ENCODE measurements at regions not wholly inside any gene's neighbourhood (a gene's known extent, or its start where the extent isn't known, plus 50 kb on each side); places are given as distances from the start of the nearest gene placed in this dataset.

DNA sequence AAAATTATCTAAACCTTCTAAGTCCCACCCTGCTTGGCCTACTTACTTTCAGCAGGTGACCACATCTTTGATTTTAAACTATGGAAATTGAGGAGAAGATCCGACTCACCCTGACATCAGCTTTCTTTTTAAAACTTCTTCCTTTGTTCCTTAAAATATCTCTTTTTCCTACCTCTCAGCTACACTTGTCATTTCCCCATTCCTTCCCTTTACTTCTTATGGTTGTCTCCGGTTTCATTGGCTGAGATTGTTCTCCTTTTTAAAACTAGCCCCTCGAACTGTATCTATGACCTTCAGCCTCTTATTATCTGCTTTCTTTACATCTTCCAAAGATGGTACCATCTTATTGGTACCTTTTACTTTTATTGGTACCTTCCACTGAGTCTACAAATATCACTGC lies 87.8 kb upstream of the NRIP1 start:
- DNase-seq = no peak

DNA sequence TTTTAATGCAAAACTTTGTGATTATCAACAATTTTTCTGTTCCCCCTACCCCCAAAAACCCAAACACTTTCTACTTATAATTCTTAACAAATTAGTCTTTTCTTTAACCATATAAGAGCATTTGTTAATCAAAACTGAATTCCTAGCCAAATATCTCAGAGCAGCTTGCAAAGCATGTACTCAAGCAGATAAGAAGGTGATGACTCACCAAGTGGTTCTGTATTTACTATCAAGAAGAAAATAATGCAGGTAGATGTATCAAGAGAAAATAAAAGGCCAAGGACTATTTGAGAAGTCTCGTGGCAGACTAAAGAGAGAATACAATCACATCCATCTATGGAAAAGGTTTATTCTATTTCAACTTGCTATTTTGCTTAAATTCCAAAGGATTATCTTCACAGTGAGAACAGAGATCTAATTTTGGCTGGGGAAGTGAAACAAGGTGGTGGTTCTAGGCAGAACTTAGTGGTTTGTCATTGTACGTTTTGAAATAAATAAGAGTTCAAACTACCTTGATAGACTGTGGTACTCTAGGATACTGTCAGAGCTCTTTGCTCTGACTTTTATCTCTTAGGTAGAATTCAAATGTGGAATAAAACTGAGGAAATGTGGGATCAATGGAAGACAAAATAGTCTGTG lies 94.7 kb upstream of the NRIP1 start:
- DNase-seq = no peak

DNA sequence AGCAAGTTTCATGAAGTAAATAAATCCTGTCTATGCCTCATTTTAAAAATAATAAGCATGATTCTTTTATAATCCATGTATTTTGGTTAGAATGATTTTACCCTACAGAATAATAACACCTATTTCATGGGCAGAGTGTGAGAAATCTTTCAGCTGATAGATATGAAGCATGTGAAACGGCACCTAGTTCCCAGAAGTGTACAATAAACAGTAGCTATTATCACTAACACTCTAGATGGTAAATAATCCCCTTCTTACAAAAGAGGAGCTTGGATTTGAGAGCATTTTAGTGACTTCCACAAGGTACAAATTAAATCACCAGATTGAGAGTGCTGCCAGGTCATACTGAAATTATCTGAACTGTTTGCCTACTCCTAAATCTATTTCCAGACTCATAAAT lies 95.3 kb upstream of the NRIP1 start:
- no peak for DNase-seq

DNA sequence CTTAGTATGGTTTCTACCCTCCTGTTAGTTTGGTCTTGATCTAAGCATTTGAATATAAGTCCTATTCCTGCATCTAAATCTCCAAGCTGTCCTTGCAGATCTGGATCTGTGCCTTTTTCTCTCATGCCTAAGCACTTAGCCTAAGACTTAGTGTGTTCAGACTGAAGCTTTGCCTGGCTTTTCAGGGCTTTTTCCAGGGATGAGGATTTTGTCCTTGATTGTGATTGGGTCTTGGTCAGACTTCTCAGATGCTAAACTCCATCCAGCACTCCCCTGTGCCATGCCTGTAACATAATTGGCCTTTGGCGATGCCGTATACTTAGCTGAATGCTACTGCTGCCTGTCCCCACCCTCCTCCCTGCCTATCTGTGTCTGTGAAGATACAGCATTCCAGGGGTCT lies 98.1 kb upstream of the NRIP1 start:
- no peak for DNase-seq

DNA sequence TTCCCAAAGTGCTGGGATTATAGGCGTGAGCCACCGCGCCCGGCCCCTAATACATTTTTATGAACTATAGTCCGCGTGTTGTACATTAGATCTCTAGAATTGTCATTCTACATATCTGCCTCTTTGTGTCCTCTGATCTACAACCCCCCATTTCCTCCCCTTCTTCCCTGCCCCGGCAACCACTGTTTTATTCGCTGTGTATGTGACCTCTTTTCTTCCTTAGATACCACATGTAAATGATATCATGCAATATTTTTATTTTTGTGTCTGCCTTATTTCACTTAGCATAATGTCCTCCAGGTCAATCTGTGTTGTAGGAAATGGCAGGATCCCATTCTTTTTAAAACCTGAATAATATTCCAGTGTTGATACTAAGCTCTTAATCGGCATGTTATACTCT lies 99.5 kb upstream of the NRIP1 start:
- no peak for DNase-seq

DNA sequence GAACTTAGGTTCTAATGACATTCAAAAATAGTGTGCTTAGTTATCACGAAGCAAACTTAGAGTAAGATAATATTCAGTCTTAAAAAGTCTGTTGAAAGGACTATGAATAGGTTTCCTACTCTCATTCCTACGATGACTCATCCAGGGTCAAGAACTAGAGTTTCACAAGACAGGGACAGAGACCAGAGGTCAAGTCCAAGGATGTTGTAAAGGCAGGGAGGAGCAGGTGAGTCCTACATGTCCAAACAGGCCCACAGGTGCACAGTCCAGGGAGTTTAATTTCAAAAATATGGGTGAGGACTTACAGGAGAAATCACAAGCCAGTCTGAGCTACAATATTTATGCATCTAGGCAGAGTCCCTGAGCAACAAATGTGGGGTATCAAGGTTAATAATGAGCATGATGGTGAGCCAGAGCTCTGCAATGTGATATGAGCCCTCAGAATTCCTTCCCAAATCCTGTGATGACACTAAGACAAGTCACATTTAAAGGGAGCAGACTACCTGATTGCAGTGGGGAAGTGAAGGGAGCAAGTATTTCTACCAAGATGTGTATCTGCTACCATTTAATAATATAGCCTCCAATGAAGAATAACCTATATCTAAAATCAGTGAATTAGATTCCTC lies 100.0 kb upstream of the NRIP1 start:
- no peak for DNase-seq

DNA sequence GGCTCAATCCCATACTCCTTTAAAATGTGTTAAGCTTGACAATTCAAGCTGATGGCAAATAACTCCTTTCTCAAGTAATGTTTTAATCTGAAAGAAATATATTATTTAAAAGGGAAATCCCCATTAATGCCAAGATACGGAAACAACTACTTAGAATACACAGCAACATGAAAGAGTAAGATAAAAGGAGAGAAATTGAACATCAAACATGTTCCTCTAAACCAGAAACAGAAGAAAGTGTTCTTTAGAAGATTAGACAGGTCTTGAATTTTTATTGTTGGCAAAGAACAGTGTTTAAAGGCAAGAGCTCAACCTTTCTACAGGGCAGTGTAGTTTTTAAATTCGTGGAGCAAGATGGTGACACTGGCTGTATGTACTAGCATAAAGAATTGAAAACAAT lies 105.8 kb upstream of the NRIP1 start:
- no peak for DNase-seq

DNA sequence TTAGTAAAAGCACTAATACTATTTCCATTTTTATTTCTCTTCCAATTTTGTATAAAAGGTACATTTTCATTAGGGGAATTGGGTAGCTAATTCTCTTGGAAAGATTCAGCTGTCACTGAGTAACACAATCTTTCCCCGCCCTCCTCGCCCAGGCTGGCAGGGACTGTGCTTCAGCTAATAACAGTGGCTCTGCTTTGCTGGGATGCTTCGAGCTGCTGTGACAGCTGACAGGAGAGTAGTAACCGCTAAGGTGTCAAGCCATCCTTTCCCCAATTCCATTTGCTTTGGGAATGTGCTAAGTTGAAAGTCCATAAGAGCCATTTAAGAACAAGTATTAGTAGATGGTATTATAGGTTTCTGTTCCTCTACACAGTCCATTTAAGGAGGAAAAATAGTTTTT lies 106.7 kb upstream of the NRIP1 start:
- DNase-seq = no peak

DNA sequence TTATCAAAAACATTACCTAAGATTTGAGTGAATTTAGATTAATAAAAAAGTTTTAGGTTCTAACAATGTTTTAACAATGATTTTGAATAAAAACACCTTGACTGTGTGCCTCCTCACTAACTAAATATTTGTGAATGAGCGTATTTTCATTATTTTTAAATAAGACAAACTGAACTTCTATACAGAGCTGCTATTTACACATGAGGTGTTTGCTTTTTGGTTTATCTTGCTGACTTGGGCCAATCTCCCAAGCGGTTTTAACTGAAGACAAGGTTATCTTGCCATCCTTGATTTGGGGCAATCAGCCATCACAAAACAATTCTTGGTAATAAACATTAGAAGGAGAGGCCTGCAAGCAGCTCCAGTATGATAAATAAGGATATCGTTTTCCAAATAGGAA lies 108.2 kb upstream of the NRIP1 start:
- DNase-seq = no peak

DNA sequence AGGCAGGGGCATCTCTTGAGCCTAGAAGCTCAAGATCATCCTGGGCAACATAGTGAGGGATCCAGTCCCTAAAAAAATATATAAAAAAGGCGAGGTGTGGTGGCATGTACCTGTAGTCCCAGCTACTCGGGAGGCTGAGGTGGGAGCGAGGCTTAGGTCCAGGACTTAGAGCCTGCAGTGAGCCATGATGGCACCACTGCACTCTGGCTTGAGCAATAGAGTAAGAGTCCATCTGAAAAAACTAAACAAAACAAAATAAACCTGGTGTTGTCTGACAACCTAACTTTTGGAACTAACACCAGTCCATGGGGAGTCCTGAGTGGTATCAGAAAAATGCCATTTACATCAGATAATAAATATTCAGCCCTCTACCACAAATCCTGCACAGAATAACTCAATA lies 110.1 kb upstream of the NRIP1 start:
- no peak for DNase-seq

DNA sequence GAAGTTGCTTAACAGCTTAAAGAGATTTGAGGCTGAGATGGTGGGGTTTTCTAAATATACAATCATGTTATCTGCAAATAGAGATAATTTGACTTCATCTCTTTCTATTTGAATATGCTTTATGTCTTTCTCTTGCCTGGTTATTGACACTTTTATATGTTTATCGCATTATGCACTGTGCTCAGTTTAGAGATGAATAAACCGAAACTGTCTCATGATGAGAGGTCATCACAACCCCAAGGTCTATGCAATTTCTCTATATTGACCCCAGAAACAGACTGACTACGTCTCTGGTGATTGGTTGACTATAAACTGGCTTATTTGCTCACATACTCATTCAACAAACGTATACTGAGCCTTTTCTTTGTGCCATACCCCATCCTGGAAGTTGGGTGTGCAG lies 117.9 kb upstream of the NRIP1 start:
- DNase-seq = no peak

DNA sequence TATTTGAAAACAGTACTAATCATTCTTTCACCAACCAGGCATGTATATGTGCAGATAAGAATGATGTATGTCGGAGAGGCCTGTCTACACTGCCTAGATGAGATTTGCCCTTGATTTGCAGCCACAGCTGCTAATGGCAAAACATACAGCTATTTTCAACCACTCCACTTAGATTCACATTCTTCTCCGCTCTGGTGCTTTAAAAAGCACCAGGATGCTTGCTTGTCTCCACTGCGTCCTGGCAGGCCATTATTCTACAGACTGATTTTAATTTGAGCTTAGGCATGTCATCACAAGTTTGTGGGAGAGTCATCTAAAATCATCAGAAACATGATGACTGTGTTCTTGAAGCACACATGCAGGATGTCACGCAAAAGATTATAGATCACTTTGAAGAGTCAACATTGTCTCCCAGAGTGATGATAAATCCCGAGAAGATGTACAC lies 119.0 kb upstream of the NRIP1 start:
- no peak for DNase-seq

DNA sequence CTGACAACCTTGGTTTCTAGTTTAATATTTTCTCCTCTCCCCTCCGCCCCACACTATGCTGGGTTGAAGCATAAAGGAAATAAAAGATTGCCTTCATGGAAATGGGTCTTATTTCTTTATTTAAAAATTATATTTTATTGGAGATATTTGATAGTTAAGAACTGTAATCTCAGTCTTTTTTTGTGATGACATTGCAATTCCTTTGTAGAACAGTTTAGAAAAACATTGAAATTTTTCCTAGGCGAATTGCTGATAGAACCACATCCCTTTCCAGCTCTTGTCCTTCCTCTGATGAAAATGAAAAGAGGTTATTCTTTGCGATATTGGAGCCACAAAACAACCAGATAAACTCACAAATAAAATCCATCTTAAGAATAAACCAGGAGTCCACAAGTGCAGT lies 125.6 kb upstream of the NRIP1 start:
- no peak for DNase-seq

DNA sequence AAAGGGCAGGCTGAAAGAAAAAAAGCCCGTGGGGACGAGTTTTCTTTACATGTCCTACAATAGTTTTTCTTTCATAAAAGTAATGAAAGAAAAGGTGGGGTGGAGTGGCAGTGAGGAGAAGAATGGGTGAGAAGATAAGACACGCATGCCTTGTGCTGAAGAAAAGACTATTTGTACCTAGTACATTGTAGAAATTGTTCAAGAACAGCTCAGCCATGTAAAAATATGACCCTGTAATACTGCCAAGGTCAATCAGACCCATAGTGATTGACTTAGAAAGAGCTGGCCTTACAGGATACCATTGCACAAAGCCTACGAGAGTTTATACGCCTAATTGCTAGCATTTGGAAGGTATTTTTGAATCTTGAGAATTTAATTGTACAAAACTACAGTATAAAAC lies 126.0 kb upstream of the NRIP1 start:
- DNase-seq = no peak

DNA sequence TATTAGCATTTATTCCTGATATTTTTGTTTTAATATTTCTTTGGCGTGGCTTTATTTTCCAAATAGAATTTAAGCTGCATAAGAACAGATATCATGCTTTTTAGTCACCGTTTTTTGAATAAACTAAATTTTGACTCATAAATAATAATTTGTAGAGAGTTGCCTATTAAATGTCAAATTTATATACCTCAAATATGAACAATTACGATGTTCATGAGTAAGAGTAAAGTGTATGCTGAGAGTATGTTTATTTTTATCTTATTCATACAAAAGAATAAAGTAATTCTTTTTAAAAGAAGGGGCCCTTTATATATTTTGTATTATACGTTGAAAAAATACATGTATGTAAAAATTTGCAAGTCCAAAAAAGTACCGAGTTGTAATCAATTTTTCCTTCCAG lies 126.5 kb upstream of the NRIP1 start:
- DNase-seq = no peak

DNA sequence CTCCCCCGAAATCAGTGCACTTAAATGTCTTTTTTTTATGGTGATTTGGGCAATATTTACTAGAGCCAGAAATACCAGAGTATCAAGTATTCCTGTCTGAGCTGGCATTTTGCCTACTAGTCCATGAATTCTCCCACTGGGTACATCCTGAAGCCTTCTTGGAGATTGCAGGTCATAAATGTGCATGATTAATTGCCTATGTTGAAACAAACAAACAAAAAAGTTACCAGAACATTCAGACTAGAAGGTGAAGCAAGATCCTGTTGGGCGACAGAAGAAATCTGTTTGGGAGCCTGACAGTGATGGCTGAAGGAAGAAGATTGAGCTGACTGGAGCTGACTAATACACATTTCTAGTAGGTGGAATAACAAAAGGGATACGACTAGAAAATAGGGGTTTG lies 127.4 kb upstream of the NRIP1 start:
- no peak for DNase-seq

DNA sequence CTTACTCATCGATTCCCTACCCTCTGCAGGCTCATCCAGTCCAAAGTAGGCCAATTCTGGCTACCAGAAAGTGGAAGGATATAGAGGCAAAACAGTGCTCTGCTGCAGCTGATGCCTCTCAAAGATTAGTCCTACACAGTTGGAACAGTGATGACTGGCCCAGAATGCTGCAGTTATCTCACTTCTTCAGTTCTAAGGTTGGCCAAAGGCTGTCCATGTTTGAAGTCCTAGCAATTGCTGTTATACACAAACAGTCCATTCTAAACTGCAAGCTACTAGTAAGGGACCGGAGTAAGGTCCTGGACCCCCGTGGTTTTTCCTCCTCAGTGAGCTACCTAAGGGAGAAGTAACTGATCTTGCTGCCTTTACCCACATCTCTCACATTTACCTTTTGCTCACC lies 129.1 kb upstream of the NRIP1 start:
- DNase-seq = no peak

DNA sequence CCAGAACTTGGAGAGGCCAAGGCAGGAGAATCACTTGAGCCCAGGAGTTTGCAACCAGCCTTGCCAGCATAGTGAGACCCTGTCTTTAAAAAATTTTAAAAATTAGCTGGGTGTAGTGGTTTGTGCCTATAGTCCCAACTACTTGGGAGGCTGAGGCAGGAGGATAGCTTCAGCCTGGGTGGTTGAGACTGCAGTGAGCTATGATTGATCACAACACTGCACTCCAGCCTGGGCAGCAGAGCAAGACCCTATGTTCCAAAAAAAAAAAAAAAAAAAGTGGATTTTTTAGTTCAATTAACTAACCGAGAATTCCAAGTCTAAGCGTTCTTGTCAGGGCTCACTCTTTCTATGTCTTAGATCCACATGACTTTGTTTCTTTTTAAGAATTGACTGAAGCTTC lies 130.3 kb upstream of the NRIP1 start:
- DNase-seq = no peak

DNA sequence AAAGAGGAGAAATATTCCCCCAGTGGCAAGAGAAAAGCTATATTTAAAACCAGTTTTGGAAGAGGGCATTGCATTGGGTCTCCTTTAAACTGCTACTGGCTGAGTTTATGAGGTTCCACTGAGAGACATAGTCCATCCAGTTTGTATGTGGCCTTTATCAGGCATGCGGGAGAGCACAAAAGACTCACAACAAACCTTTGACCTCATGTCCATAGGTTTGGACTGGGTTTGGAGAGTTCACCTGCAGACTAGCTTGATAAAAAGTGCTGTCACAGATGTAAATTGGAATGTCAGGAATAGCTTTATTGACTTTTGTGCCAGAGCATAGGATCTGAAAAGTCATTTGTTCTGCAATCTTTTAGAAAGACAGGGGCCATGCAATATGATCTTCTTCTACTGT lies 131.0 kb upstream of the NRIP1 start:
- DNase-seq = no peak

DNA sequence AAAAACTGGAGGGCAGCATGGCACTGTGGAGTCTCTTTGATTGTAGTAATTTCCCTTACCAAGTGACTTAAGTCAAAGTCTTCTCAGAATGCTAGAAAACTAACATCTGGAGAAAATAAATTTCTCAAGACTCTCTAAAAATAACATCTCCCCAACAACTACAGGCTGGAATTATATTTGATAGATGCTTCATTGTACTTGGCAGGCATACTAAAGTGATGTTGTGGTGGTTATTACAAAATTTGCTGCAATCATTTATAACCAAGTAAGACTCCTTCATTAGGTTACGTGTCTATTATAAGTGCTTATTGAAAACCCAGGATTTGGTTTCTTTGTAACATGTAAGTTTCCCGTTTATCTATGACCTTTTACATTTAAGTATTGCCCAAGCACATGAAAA lies 132.9 kb upstream of the NRIP1 start:
- no peak for DNase-seq

DNA sequence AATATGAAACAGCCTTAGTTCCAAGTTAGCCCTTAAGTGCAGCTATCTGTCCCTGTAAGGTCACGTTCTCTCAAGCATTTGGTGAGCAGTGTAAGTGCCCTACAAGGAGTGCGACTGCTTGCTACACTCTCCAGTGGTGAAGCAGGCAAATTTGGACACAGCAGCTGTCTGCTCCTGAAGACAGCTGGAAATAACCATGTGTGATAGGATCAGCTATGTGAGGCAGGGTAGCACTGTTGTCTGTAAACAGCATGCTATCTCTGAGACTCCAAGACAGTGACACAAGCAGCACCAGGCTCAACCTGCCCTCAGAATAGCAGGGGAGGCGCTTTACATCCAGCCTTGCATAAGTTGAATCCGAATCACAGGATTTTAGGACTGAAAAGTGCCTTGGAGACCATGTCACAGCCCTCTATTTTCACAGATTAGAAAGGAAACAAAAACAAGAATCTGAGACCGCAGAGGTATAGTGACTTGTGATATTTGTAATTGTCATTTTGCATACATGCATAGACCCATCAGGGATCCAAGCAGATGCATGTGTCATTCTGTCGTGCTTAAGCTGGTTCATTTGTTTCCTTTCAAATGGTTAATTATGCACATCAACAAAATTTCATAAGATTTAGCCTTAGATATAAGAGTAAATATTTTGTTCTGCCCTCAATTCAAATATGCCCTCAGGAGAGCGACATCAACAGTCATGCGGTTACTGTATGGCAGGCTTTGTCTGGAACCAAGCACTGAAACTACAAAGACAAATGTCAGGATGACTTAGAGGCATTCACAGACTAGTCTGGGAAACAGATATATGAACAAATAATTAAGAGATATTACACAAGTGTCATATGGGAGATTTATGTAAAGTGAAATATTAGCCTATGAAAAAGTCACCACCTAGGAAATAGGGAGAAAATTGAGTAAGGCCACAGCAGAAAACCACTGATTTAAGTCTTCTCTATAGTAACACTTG lies 134.9 kb upstream of the NRIP1 start:
- no peak for DNase-seq

DNA sequence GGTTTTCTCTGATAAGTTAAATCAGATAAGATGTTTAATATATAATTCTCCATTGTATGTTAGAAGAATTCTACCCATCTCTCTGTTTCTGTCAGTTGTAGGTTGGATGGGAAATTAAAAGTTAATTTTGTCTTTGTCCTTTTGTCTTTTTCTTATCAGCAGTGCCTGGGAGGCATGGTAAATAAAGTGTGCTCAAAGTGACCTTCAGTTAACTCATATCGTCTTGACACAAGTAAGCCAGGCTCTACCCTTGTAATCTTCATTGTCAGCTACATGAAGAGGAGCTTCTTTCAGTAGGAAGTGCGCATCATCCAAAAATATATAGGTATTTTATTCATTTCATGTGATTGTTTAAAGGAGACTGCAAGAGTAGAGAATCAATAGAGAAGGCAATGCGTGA lies 138.9 kb upstream of the NRIP1 start:
- DNase-seq = no peak

DNA sequence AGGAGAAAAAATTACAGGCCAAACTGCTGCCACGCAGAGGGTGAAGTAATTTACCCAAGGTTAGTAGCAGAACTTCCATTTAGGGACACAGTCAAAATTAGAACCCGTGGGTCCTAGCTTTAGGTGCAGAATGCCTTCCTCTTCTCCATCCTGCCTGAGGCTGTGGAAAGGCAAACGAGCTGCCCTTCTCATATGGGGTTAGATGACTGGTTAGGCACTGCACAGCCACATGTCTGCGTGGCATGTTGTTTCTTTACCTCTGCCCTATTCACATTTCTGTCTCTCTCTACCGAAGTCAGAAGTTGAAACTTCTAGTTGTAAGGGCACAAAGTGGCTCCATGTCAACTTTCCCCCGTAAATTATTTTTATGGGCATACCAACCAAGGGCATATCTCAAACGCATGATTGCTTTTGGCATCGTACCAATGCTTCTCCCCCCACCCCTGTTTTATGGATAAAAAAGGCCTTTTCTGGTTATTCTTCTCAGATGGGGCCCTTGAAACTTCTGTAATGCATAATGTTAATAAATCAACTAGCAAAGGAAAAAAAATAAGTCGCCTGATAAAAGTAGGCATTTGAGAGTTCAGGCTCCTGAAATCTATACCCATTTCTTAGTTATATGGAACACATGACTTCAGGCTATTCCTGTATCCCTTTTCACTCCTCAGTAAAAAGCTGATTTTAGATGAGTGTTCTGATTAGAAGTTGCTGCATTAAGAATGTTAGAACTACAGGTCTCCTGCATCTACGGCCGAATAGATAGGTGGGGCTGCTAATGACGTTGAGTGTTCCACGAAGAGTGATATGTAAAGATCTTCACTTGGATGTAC lies 139.6 kb upstream of the NRIP1 start:
- DNase-seq = no peak

Data from activated naive CD4-positive, alpha-beta T cell (primary cell).